K562 (cell line): ENCODE measurements at regions not wholly inside any gene's neighbourhood (a gene's known extent, or its start where the extent isn't known, plus 50 kb on each side); places are given as distances from the start of the nearest gene placed in this dataset.

Experiments used
- ATAC-seq: fragments of 200-7000 bp; cut with Tn5 transposase; 3 replicates; pipeline ENCODE4 v1.9.1; 2020; ENCODE audit warnings: moderate library complexity
- BruUV-seq: library from RNA; stranded (reverse); fragments of 400-500 nt; replicated peaks from 2 replicates; lab custom pipeline; 2021; lab: Mats Ljungman, UMichigan
- CTCF ChIA-PET: fragments of 300-600 bp; formaldehyde crosslinking; extraction: SDS; loops from one replicate; lab custom pipeline; 2021; ENCODE audit warnings: low intra/inter-chr PET ratio; lab: Yijun Ruan, JAX
- POLR2A ChIA-PET: fragments of 300-600, 350-650 bp; sonication (Branson Sonifier 250); formaldehyde crosslinking; extraction: SDS; loops from one replicate; lab custom pipeline; 2021; ENCODE audit warnings: antibody characterized with exemption, inconsistent platforms; lab: Yijun Ruan, JAX
- DNase-seq, 4 experiments: peaks; one replicate each; pipeline versions ENCODE4 v3.0.0 to v3.0.0-alpha.2; 2011 to 2018; ENCODE audit warnings: low spot score in 3 of 4, mixed read lengths in 3 of 4; ENCODE audit errors: extremely low read depth in 1 of 4
- FAIRE-seq: peaks from 2 replicates; lab custom pipeline; 2011; peaks lifted over from hg19 to GRCh38; lab: Jason Lieb, UNC
- H2AFZ ChIP-seq: 2 replicates; pipeline ENCODE4 v1.6.0; 2011; ENCODE audit warnings: low read depth, low read length, control low read depth, inconsistent platforms
- H3K27ac ChIP-seq: fragments of 200-600 bp; 3 replicates; pipeline ENCODE4 v1.8.0; 2011; ENCODE audit warnings: low read depth, mild to moderate bottlenecking, control low read depth, inconsistent platforms, low read length, moderate library complexity, mixed read lengths; ENCODE audit errors: extremely low read depth
- H3K27me3 ChIP-seq, 2 experiments: fragments of 300-600 bp in 1 of 2; 2 replicates in 1 of 2; 3 replicates in 1 of 2; pipeline versions ENCODE4 v1.6.0 to v1.8.0; 2011; ENCODE audit warnings: inconsistent platforms in 2 of 2, low read length in 2 of 2, mild to moderate bottlenecking in 1 of 2, mixed read lengths in 1 of 2, moderate library complexity in 1 of 2; ENCODE audit not compliant: control insufficient read depth in 2 of 2, insufficient read depth in 2 of 2
- H3K36me3 ChIP-seq: fragments of 300-600 bp; 3 replicates; pipeline ENCODE4 v1.8.0; 2011; ENCODE audit warnings: mild to moderate bottlenecking, low read length, inconsistent platforms; ENCODE audit not compliant: control insufficient read depth, insufficient read depth
- H3K4me1 ChIP-seq, 2 experiments: fragments of 200-600 bp in 1 of 2; replicated peaks in 1 of 2; 2 replicates in 1 of 2; 3 replicates in 1 of 2; pipeline versions ENCODE4 v1.5.1 to v1.8.0; 2011; ENCODE audit warnings: inconsistent platforms in 2 of 2, low read length in 2 of 2, mild to moderate bottlenecking in 1 of 2, mixed read lengths in 1 of 2, moderate library complexity in 1 of 2; ENCODE audit not compliant: control insufficient read depth in 2 of 2, insufficient read depth in 2 of 2
- H3K4me2 ChIP-seq: 2 replicates; pipeline ENCODE4 v1.6.1; 2011; ENCODE audit warnings: low read length, control low read depth, inconsistent platforms, mixed read lengths; ENCODE audit not compliant: insufficient read depth
- H3K4me3 ChIP-seq: fragments of 200-600 bp; sonication (generic), shearing (Covaris generic); 2 replicates; pipeline ENCODE4 v1.5.1; 2016; ENCODE audit warnings: control low read depth, inconsistent platforms
- H3K79me2 ChIP-seq: fragments of 200-600 bp; 3 replicates; pipeline ENCODE4 v1.8.0; 2011; ENCODE audit warnings: low read length, inconsistent platforms; ENCODE audit not compliant: control insufficient read depth, insufficient read depth
- H3K9ac ChIP-seq, 2 experiments: 2 replicates each; pipeline versions ENCODE4 v1.6.0 to v1.6.1; 2011; ENCODE audit warnings: low read depth in 2 of 2, low read length in 2 of 2, control low read depth in 1 of 2, inconsistent platforms in 1 of 2, mild to moderate bottlenecking in 1 of 2, mixed read lengths in 1 of 2; ENCODE audit not compliant: insufficient read depth in 1 of 2
- H3K9me1 ChIP-seq: one replicate; pipeline ENCODE4 v1.6.0; 2011; ENCODE audit warnings: inconsistent platforms, mild to moderate bottlenecking, low read length, moderate library complexity; ENCODE audit not compliant: control insufficient read depth, insufficient read depth
- H3K9me3 ChIP-seq: replicated peaks from 2 replicates; pipeline ENCODE4 v1.5.1; 2011; ENCODE audit warnings: low read depth, low read length, inconsistent platforms; ENCODE audit not compliant: control insufficient read depth, insufficient read depth
- H4K20me1 ChIP-seq: replicated peaks from 2 replicates; pipeline ENCODE4 v1.6.1; 2011; ENCODE audit warnings: low read length, inconsistent platforms, mixed read lengths; ENCODE audit not compliant: control insufficient read depth, insufficient read depth
- CBFA2T2 ChIP-seq: fragments of 450-650 bp; conservative IDR thresholded peaks from 2 replicates; pipeline ENCODE4 v1.6.1; 2017; ENCODE audit warnings: mild to moderate bottlenecking
- CSDE1 ChIP-seq, 2 experiments: fragments of 450-650 bp; IDR thresholded peaks; 2 replicates each; pipeline ENCODE4 v1.6.1; 2016; ENCODE audit warnings: mild to moderate bottlenecking in 1 of 2
- ETV1 ChIP-seq: fragments of 450-650 bp; conservative IDR thresholded peaks from 2 replicates; pipeline ENCODE4 v1.6.1; 2016; ENCODE audit warnings: missing genetic modification characterization, control low read depth, low read depth, missing compliant biosample characterization
- KHSRP ChIP-seq: fragments of 450-650 bp; IDR thresholded peaks from 2 replicates; pipeline ENCODE4 v1.6.1; 2017
- MCM2 ChIP-seq: fragments of 450-650 bp; IDR thresholded peaks from 2 replicates; pipeline ENCODE4 v1.6.1; 2017; ENCODE audit warnings: low read depth, mild to moderate bottlenecking
- MCM3 ChIP-seq: fragments of 450-650 bp; IDR thresholded peaks from 2 replicates; pipeline ENCODE4 v1.6.1; 2016
- MTA2 ChIP-seq: fragments of 450-650 bp; IDR thresholded peaks from 2 replicates; pipeline ENCODE4 v1.6.1; 2016; ENCODE audit warnings: low read depth
- NBN ChIP-seq: fragments of 450-650 bp; IDR thresholded peaks from 2 replicates; pipeline ENCODE4 v1.6.1; 2016; ENCODE audit warnings: low read depth, mild to moderate bottlenecking
- PHB2 ChIP-seq: fragments of 450-650 bp; IDR thresholded peaks from 2 replicates; pipeline ENCODE4 v1.6.1; 2017; ENCODE audit warnings: low read depth
- RB1 ChIP-seq: fragments of 450-650 bp; IDR thresholded peaks from 2 replicates; pipeline ENCODE4 v1.6.1; 2017; ENCODE audit warnings: low read depth, mild to moderate bottlenecking
- TBL1XR1 ChIP-seq, 2 experiments: IDR thresholded peaks; 2 replicates each; pipeline ENCODE4 v1.6.1; 2012; ENCODE audit warnings: improper control_type of control experiment in 2 of 2, low read length in 2 of 2, mild to moderate bottlenecking in 1 of 2
- THRAP3 ChIP-seq: fragments of 450-650 bp; IDR thresholded peaks from 2 replicates; pipeline ENCODE4 v1.6.1; 2016; ENCODE audit warnings: mild to moderate bottlenecking, inconsistent platforms, borderline replicate concordance
- ZBTB1 ChIP-seq: sonication (generic); formaldehyde crosslinking; IDR thresholded peaks from 2 replicates; pipeline ENCODE4 v1.8.1; 2023; ENCODE audit warnings: missing genetic modification reagents, low read depth, mild to moderate bottlenecking, borderline replicate concordance
- ZNF165 ChIP-seq: fragments of 250-450 bp; sonication (Bioruptor Pico); IDR thresholded peaks from 2 replicates; pipeline ENCODE4 v1.4.0; 2020; ENCODE audit warnings: borderline replicate concordance
- ZNF217 ChIP-seq: sonication (generic); formaldehyde crosslinking; IDR thresholded peaks from 2 replicates; pipeline ENCODE4 v1.8.0; 2022; ENCODE audit warnings: mild to moderate bottlenecking, missing genetic modification reagents
- ZNF274 ChIP-seq: IDR thresholded peaks from 2 replicates; pipeline ENCODE4 v1.6.1; 2011; ENCODE audit warnings: low read depth, mild to moderate bottlenecking, low read length, moderate library complexity, borderline replicate concordance
- ZNF444 ChIP-seq: fragments of 250-450 bp; sonication (Bioruptor Pico); IDR thresholded peaks from 2 replicates; pipeline ENCODE4 v1.4.0; 2020; ENCODE audit warnings: mild to moderate bottlenecking, moderate library complexity
- WGBS: fragments of 100-300 bp; shearing (Covaris generic); methylation state at CpG from one replicate; pipeline ENCODE4 v1.1.6; 2016; ENCODE audit warnings: low coverage, mixed read lengths; ENCODE audit not compliant: insufficient coverage; ENCODE audit errors: missing lambda C conversion rate; 5-methylcytosine and 5-hydroxymethylcytosine counted together
- in situ Hi-C: fragments of 300-500 bp; cut with MboI; formaldehyde crosslinking; loops from 4 replicates; pipeline ENCODE4 v1.15.0; 2018; ENCODE audit warnings: inconsistent platforms, mixed read lengths
- intact Hi-C: fragments of 100-400 bp; cut with micrococcal nuclease; formaldehyde crosslinking; loops from 2 replicates; pipeline ENCODE4 v1.14.2; 2022
- TF ChIP-seq, protein P1 (sequence below): sonication (generic); formaldehyde crosslinking; IDR thresholded peaks from 2 replicates; pipeline ENCODE4 v1.8.0; 2022; ENCODE audit warnings: mild to moderate bottlenecking, missing genetic modification reagents
- TF ChIP-seq, protein P2 (sequence below): fragments of 250-450 bp; sonication (Bioruptor Pico); IDR thresholded peaks from 2 replicates; pipeline ENCODE4 v1.6.1; 2021; ENCODE audit warnings: mild to moderate bottlenecking
- TF ChIP-seq, protein P3 (sequence below), 2 experiments: fragments of 450-650 bp; conservative IDR thresholded peaks; 2 replicates each; pipeline ENCODE4 v1.6.1; 2017; ENCODE audit warnings: mild to moderate bottlenecking in 2 of 2, moderate library complexity in 2 of 2

DNA sequence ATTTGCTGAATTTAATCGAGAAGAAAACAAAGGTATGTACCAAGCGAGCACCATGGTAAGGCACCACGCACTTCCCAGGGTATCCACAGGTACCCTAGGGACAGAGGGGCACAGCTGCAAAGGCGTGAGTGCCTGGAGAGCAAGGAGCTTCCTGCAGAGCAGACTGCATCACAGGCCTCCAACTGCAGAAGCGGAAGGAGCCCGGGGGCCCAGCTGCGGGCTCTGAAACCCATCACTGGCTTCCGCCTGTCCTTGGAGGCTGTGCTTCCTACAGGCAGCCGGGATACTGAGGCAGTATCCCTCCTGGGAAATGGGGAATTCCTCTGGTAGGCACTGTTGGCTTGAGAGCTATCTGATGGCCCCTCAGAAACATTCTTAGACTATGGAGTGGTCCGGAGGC is 217.4 kb upstream of the GMDS start (continued):
- TF ChIP-seq, protein P1, sequence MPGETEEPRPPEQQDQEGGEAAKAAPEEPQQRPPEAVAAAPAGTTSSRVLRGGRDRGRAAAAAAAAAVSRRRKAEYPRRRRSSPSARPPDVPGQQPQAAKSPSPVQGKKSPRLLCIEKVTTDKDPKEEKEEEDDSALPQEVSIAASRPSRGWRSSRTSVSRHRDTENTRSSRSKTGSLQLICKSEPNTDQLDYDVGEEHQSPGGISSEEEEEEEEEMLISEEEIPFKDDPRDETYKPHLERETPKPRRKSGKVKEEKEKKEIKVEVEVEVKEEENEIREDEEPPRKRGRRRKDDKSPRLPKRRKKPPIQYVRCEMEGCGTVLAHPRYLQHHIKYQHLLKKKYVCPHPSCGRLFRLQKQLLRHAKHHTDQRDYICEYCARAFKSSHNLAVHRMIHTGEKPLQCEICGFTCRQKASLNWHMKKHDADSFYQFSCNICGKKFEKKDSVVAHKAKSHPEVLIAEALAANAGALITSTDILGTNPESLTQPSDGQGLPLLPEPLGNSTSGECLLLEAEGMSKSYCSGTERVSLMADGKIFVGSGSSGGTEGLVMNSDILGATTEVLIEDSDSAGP (CRISPR knock-in tag) = no peak
- TF ChIP-seq ZNF444 (CRISPR knock-in tag) = no peak
- no peak for TF ChIP-seq RB1
- TF ChIP-seq ZNF217 (CRISPR knock-in tag) = no peak

- ChIA-PET CTCF (no interaction called here), POLR2A (interaction anchor here (0.8 to 1.1 kb wide), 3 partner anchors 9 to 67 kb away, joined by 3 read pairs; no protein-coding TSS in a partner anchor)
- Histone ChIP-seq H3K4me1 (no peaks in the 10 kb centered on the region), H3K27me3 (peaks cover 44 to 69% of the 10 kb centered on the region in 2 experiments), H4K20me1 (peaks cover 7% of the 10 kb centered on the region; the same call in 1 of the 2 replicates), H3K4me3 (no peak overlapping the region), H3K79me2 (no peaks in the 10 kb centered on the region), H3K27ac (no peak overlapping the region), H3K4me2 (no peak overlapping the region), H3K36me3 (no peaks in the 10 kb centered on the region), H3K9me3 (no peaks in the 10 kb centered on the region), H3K9me1 (no peaks in the 10 kb centered on the region), H3K9ac (no peak overlapping the region), H2AFZ (no peak overlapping the region)
- BruUV-seq = no TSS peak
- FAIRE-seq = no peak
- 0% methylated on average over 9 of the region's 9 CpGs for WGBS
- DNase-seq = no peak
- TF ChIP-seq, protein P2, sequence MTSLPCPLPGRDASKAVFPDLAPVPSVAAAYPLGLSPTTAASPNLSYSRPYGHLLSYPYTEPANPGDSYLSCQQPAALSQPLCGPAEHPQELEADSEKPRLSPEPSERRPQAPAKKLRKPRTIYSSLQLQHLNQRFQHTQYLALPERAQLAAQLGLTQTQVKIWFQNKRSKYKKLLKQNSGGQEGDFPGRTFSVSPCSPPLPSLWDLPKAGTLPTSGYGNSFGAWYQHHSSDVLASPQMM (CRISPR knock-in tag) = no peak
- TF ChIP-seq PHB2 = no peak
- no peak for TF ChIP-seq CSDE1 (IDR thresholded peaks at IDR 0.05)
- no peak for TF ChIP-seq CBFA2T2
- no peak for TF ChIP-seq TBL1XR1 (IDR thresholded peaks at IDR 0.05; ENCODE audit: low read length in 2 of 2)
- no peak for TF ChIP-seq KHSRP
- TF ChIP-seq ETV1 (tag) = no peak
- no peak for TF ChIP-seq MCM2
- TF ChIP-seq ZNF274 = no peak
- no peak for TF ChIP-seq THRAP3
- TF ChIP-seq MTA2 = no peak
- no peak for TF ChIP-seq MCM3
- TF ChIP-seq, protein P3, sequence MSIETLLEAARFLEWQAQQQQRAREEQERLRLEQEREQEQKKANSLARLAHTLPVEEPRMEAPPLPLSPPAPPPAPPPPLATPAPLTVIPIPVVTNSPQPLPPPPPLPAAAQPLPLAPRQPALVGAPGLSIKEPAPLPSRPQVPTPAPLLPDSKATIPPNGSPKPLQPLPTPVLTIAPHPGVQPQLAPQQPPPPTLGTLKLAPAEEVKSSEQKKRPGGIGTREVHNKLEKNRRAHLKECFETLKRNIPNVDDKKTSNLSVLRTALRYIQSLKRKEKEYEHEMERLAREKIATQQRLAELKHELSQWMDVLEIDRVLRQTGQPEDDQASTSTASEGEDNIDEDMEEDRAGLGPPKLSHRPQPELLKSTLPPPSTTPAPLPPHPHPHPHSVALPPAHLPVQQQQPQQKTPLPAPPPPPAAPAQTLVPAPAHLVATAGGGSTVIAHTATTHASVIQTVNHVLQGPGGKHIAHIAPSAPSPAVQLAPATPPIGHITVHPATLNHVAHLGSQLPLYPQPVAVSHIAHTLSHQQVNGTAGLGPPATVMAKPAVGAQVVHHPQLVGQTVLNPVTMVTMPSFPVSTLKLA (conservative IDR thresholded peaks at IDR 0.05) = no peak
- no peak for TF ChIP-seq ZBTB1
- TF ChIP-seq NBN = no peak
- no peak for TF ChIP-seq ZNF165 (CRISPR knock-in tag)
- no peak for ATAC-seq
- intact Hi-C loops = no loop called here
- in situ Hi-C loops = no loop called here
These were observed 214.9 kb upstream of the GMDS start for GRCh38 chr6:2460216-2460745.
